ENCODE measurements at regions not wholly inside any gene's neighbourhood (a gene's known extent, or its start where the extent isn't known, plus 50 kb on each side); places are given as distances from the start of the nearest gene placed in this dataset.
"Not testable (repeated sequence)": the region's sequence is repeated elsewhere in the genome, so short reads cannot be mapped to it uniquely, and the experiment has no call there.

GRCh38 chr9:74373348-74373747 lies 123.8 kb upstream of the RORB start:
- no peak for DNase-seq

GRCh38 chr9:74379718-74380117 lies 117.4 kb upstream of the RORB start:
- DNase-seq: peak; percentile 16 to 56

GRCh38 chr9:74391816-74392215 lies 105.3 kb upstream of the RORB start:
- DNase-seq: no peak

- no peak for DNase-seq
Measured at GRCh38 chr9:74403581-74403980, 93.6 kb upstream of the RORB start.

- no peak for DNase-seq
Measured at GRCh38 chr9:74404620-74405019, 92.5 kb upstream of the RORB start.

GRCh38 chr9:74407166-74407565 lies 90.0 kb upstream of the RORB start:
- DNase-seq: no peak

- peak in 1 of 2 experiments; percentile 23 for DNase-seq
Measured at GRCh38 chr9:74412236-74412979, 84.7 kb upstream of the RORB start.

GRCh38 chr9:74413876-74414275 lies 83.3 kb upstream of the RORB start:
- DNase-seq: no peak

- DNase-seq: no peak
Measured at GRCh38 chr9:74414325-74414724, 82.8 kb upstream of the RORB start.

- DNase-seq: no peak
Measured at GRCh38 chr9:74415995-74416394, 81.1 kb upstream of the RORB start.

GRCh38 chr9:74424488-74424887 lies 72.6 kb upstream of the RORB start:
- DNase-seq: not testable (repeated sequence)

- no peak for DNase-seq
Measured at GRCh38 chr9:74431467-74431866, 65.7 kb upstream of the RORB start.

- DNase-seq: no peak
Measured at GRCh38 chr9:74443036-74443750, 53.9 kb upstream of the RORB start.

- no peak for DNase-seq
Measured at GRCh38 chr9:74444369-74444768, 52.8 kb upstream of the RORB start.

Data from NCI-H526 (cell line).